SU-DHL-6 (cell line): ENCODE measurements at regions not wholly inside any gene's neighbourhood (a gene's known extent, or its start where the extent isn't known, plus 50 kb on each side); places are given as distances from the start of the nearest gene placed in this dataset.

ENCODE experiments used
- CTCF ChIP-seq: fragments of 200-600 bp; sonication (generic); IDR thresholded peaks from one replicate; pipeline ENCODE4 v1.5.1; 2017; ENCODE audit warnings: antibody characterized with exemption, mild to moderate bottlenecking, low read length, moderate library complexity; ENCODE audit not compliant: insufficient read depth, poor library complexity, severe bottlenecking
- EZH2phosphoT487 ChIP-seq: fragments of 200-600 bp; sonication (generic), shearing (Covaris generic); conservative IDR thresholded peaks from 2 replicates; pipeline ENCODE4 v1.6.1; 2018; ENCODE audit warnings: mild to moderate bottlenecking, antibody characterized with exemption, low read length, moderate library complexity, mixed read lengths

- TF ChIP-seq CTCF = no peak
- TF ChIP-seq EZH2phosphoT487 = no peak
Observed at GRCh38 chr3:162369306-162369705, 872.7 kb downstream of the OTOL1 start.
